ENCODE measurements at regions not wholly inside any gene's neighbourhood (a gene's known extent, or its start where the extent isn't known, plus 50 kb on each side); places are given as distances from the start of the nearest gene placed in this dataset.
"Not testable (repeated sequence)": the region's sequence is repeated elsewhere in the genome, so short reads cannot be mapped to it uniquely, and the experiment has no call there.

- DNase-seq (ENCODE audit: extremely low read depth, insufficient read length); H3K27me3 ChIP-seq (replicated peaks; ENCODE audit: control insufficient read depth, insufficient read depth, low read length); H3K36me3 ChIP-seq (ENCODE audit: control insufficient read depth, insufficient read depth, low read length); H3K4me3 ChIP-seq (replicated peaks; ENCODE audit: low read depth, low read length): not testable (repeated sequence)
Measured at GRCh38 chr17:16859515-16859914, 112.4 kb downstream of the TNFRSF13B start.

GRCh38 chr17:16857746-16858145, 114.2 kb downstream of the TNFRSF13B start:
- DNase-seq (ENCODE audit: extremely low read depth, insufficient read length), result not testable (repeated sequence)

GRCh38 chr17:16856846-16857245, 115.1 kb downstream of the TNFRSF13B start:
- H3K4me3 ChIP-seq (replicated peaks; ENCODE audit: low read depth, low read length); H3K36me3 ChIP-seq (ENCODE audit: control insufficient read depth, insufficient read depth, low read length); H3K27me3 ChIP-seq (replicated peaks; ENCODE audit: control insufficient read depth, insufficient read depth, low read length); DNase-seq (ENCODE audit: extremely low read depth, insufficient read length): not testable (repeated sequence)

More at GRCh38 chr17:16857746-16858145, 114.2 kb downstream of the TNFRSF13B start:
- not testable (repeated sequence) for H3K36me3 ChIP-seq (ENCODE audit: control insufficient read depth, insufficient read depth, low read length); H3K4me3 ChIP-seq (replicated peaks; ENCODE audit: low read depth, low read length); H3K27me3 ChIP-seq (replicated peaks; ENCODE audit: control insufficient read depth, insufficient read depth, low read length)

- H3K27me3 ChIP-seq (replicated peaks; ENCODE audit: control insufficient read depth, insufficient read depth, low read length); DNase-seq (ENCODE audit: extremely low read depth, insufficient read length); H3K36me3 ChIP-seq (ENCODE audit: control insufficient read depth, insufficient read depth, low read length); H3K4me3 ChIP-seq (replicated peaks; ENCODE audit: low read depth, low read length): not testable (repeated sequence)
Measured at GRCh38 chr17:16856171-16856570, 115.7 kb downstream of the TNFRSF13B start.

- not testable (repeated sequence) for H3K27me3 ChIP-seq (replicated peaks; ENCODE audit: control insufficient read depth, insufficient read depth, low read length); H3K36me3 ChIP-seq (ENCODE audit: control insufficient read depth, insufficient read depth, low read length); DNase-seq (ENCODE audit: extremely low read depth, insufficient read length); H3K4me3 ChIP-seq (replicated peaks; ENCODE audit: low read depth, low read length)
Measured at GRCh38 chr17:16854636-16855035, 117.3 kb downstream of the TNFRSF13B start.

- Histone ChIP-seq H3K27me3 (replicated peaks; ENCODE audit: control insufficient read depth, insufficient read depth, low read length) (no peaks in the 10 kb centered on the region; the same call in 1 of the 2 replicates), H3K4me3 (replicated peaks; ENCODE audit: low read depth, low read length) (no peak overlapping the region), H3K36me3 (ENCODE audit: control insufficient read depth, insufficient read depth, low read length) (no peaks in the 10 kb centered on the region)
- TF ChIP-seq CTCF (IDR thresholded peaks at IDR 0.05; ENCODE audit: insufficient read depth, low read length, poor library complexity, severe bottlenecking), result no peak
- DNase-seq (ENCODE audit: extremely low read depth, insufficient read length), result no peak
Measured at GRCh38 chr17:16853661-16854320, 118.1 kb downstream of the TNFRSF13B start.

- H3K36me3 ChIP-seq (ENCODE audit: control insufficient read depth, insufficient read depth, low read length); H3K27me3 ChIP-seq (replicated peaks; ENCODE audit: control insufficient read depth, insufficient read depth, low read length); DNase-seq (ENCODE audit: extremely low read depth, insufficient read length); H3K4me3 ChIP-seq (replicated peaks; ENCODE audit: low read depth, low read length): not testable (repeated sequence)
Measured at GRCh38 chr17:16849861-16850260, 122.1 kb downstream of the TNFRSF13B start.

- not testable (repeated sequence) for H3K27me3 ChIP-seq (replicated peaks; ENCODE audit: control insufficient read depth, insufficient read depth, low read length); H3K36me3 ChIP-seq (ENCODE audit: control insufficient read depth, insufficient read depth, low read length); H3K4me3 ChIP-seq (replicated peaks; ENCODE audit: low read depth, low read length); DNase-seq (ENCODE audit: extremely low read depth, insufficient read length)
Measured at GRCh38 chr17:16848997-16849396, 122.9 kb downstream of the TNFRSF13B start.

- H3K4me3 ChIP-seq (replicated peaks; ENCODE audit: low read depth, low read length); H3K27me3 ChIP-seq (replicated peaks; ENCODE audit: control insufficient read depth, insufficient read depth, low read length); H3K36me3 ChIP-seq (ENCODE audit: control insufficient read depth, insufficient read depth, low read length); DNase-seq (ENCODE audit: extremely low read depth, insufficient read length): not testable (repeated sequence)
Measured at GRCh38 chr17:16845098-16845497, 126.8 kb downstream of the TNFRSF13B start.

- H3K36me3 ChIP-seq (ENCODE audit: control insufficient read depth, insufficient read depth, low read length); H3K4me3 ChIP-seq (replicated peaks; ENCODE audit: low read depth, low read length); DNase-seq (ENCODE audit: extremely low read depth, insufficient read length); H3K27me3 ChIP-seq (replicated peaks; ENCODE audit: control insufficient read depth, insufficient read depth, low read length): not testable (repeated sequence)
Measured at GRCh38 chr17:16844669-16845068, 127.2 kb downstream of the TNFRSF13B start.

- DNase-seq (ENCODE audit: extremely low read depth, insufficient read length), result not testable (repeated sequence)
Measured at GRCh38 chr17:16843511-16843910, 128.4 kb downstream of the TNFRSF13B start.

GRCh38 chr17:16842346-16842745, 129.6 kb downstream of the TNFRSF13B start:
- not testable (repeated sequence) for H3K36me3 ChIP-seq (ENCODE audit: control insufficient read depth, insufficient read depth, low read length); H3K27me3 ChIP-seq (replicated peaks; ENCODE audit: control insufficient read depth, insufficient read depth, low read length); H3K4me3 ChIP-seq (replicated peaks; ENCODE audit: low read depth, low read length); DNase-seq (ENCODE audit: extremely low read depth, insufficient read length)

More at GRCh38 chr17:16843511-16843910, 128.4 kb downstream of the TNFRSF13B start:
- H3K4me3 ChIP-seq (replicated peaks; ENCODE audit: low read depth, low read length); H3K27me3 ChIP-seq (replicated peaks; ENCODE audit: control insufficient read depth, insufficient read depth, low read length); H3K36me3 ChIP-seq (ENCODE audit: control insufficient read depth, insufficient read depth, low read length): not testable (repeated sequence)

- H3K36me3 ChIP-seq (ENCODE audit: control insufficient read depth, insufficient read depth, low read length); H3K4me3 ChIP-seq (replicated peaks; ENCODE audit: low read depth, low read length); H3K27me3 ChIP-seq (replicated peaks; ENCODE audit: control insufficient read depth, insufficient read depth, low read length); DNase-seq (ENCODE audit: extremely low read depth, insufficient read length): not testable (repeated sequence)
Measured at GRCh38 chr17:16841896-16842295, 130.0 kb downstream of the TNFRSF13B start.

- H3K27me3 ChIP-seq (replicated peaks; ENCODE audit: control insufficient read depth, insufficient read depth, low read length); H3K4me3 ChIP-seq (replicated peaks; ENCODE audit: low read depth, low read length); H3K36me3 ChIP-seq (ENCODE audit: control insufficient read depth, insufficient read depth, low read length); DNase-seq (ENCODE audit: extremely low read depth, insufficient read length): not testable (repeated sequence)
Measured at GRCh38 chr17:16840219-16840618, 131.7 kb downstream of the TNFRSF13B start.
